ENCODE measurements at regions not wholly inside any gene's neighbourhood (a gene's known extent, or its start where the extent isn't known, plus 50 kb on each side); places are given as distances from the start of the nearest gene placed in this dataset.
"Not testable (repeated sequence)": the region's sequence is repeated elsewhere in the genome, so short reads cannot be mapped to it uniquely, and the experiment has no call there.

- Histone ChIP-seq H3K4me1 (ENCODE audit: control insufficient read depth in 1 of 2, insufficient read depth in 2 of 2, low read length in 2 of 2) (no peaks in the 10 kb centered on the region), H3K27me3 (ENCODE audit: low read depth, low read length) (no peaks in the 10 kb centered on the region), H3K27ac (ENCODE audit: low read length) (no peak overlapping the region), H3K4me3 (ENCODE audit: low read depth in 1 of 2, low read length in 2 of 2) (no peak overlapping the region), H3K9me3 (ENCODE audit: control insufficient read depth in 1 of 2, low read length in 2 of 2) (no peaks in the 10 kb centered on the region), H3K36me3 (ENCODE audit: control insufficient read depth in 1 of 2, insufficient read depth in 2 of 2, low read length in 2 of 2) (no peaks in the 10 kb centered on the region)
Measured at GRCh38 chr20:48528346-48528745, 299.5 kb downstream of the PREX1 start.

- no peaks in the 10 kb centered on the region for H3K9me3 ChIP-seq (ENCODE audit: control insufficient read depth in 1 of 2, low read length in 2 of 2)
- H3K27me3 ChIP-seq (ENCODE audit: low read depth, low read length): no peaks in the 10 kb centered on the region
- H3K27ac ChIP-seq (ENCODE audit: low read length): no peak overlapping the region
- H3K36me3 ChIP-seq (ENCODE audit: control insufficient read depth in 1 of 2, insufficient read depth in 2 of 2, low read length in 2 of 2): no peaks in the 10 kb centered on the region
- no peak overlapping the region for H3K4me3 ChIP-seq (ENCODE audit: low read depth in 1 of 2, low read length in 2 of 2)
- H3K4me1 ChIP-seq (ENCODE audit: control insufficient read depth in 1 of 2, insufficient read depth in 2 of 2, low read length in 2 of 2): no peaks in the 10 kb centered on the region
Measured at GRCh38 chr20:48527771-48528170, 300.0 kb downstream of the PREX1 start.

GRCh38 chr20:48526936-48527335 lies 300.9 kb downstream of the PREX1 start:
- Histone ChIP-seq H3K36me3 (ENCODE audit: control insufficient read depth in 1 of 2, insufficient read depth in 2 of 2, low read length in 2 of 2) (no peaks in the 10 kb centered on the region), H3K4me3 (ENCODE audit: low read depth in 1 of 2, low read length in 2 of 2) (no peak overlapping the region), H3K4me1 (ENCODE audit: control insufficient read depth in 1 of 2, insufficient read depth in 2 of 2, low read length in 2 of 2) (no peaks in the 10 kb centered on the region), H3K27ac (ENCODE audit: low read length) (no peak overlapping the region), H3K27me3 (ENCODE audit: low read depth, low read length) (no peaks in the 10 kb centered on the region), H3K9me3 (ENCODE audit: control insufficient read depth in 1 of 2, low read length in 2 of 2) (no peaks in the 10 kb centered on the region)

GRCh38 chr20:48525400-48525799 lies 302.4 kb downstream of the PREX1 start:
- no peak overlapping the region for H3K4me3 ChIP-seq (ENCODE audit: low read depth in 1 of 2, low read length in 2 of 2)

GRCh38 chr20:48524582-48524981 lies 303.2 kb downstream of the PREX1 start:
- no peaks in the 10 kb centered on the region for H3K4me1 ChIP-seq (ENCODE audit: control insufficient read depth in 1 of 2, insufficient read depth in 2 of 2, low read length in 2 of 2)
- no peaks in the 10 kb centered on the region for H3K9me3 ChIP-seq (ENCODE audit: control insufficient read depth in 1 of 2, low read length in 2 of 2)
- no peak overlapping the region for H3K27ac ChIP-seq (ENCODE audit: low read length)
- no peaks in the 10 kb centered on the region for H3K27me3 ChIP-seq (ENCODE audit: low read depth, low read length)
- no peak overlapping the region for H3K4me3 ChIP-seq (ENCODE audit: low read depth in 1 of 2, low read length in 2 of 2)
- H3K36me3 ChIP-seq (ENCODE audit: control insufficient read depth in 1 of 2, insufficient read depth in 2 of 2, low read length in 2 of 2): no peaks in the 10 kb centered on the region

More at GRCh38 chr20:48525400-48525799, 302.4 kb downstream of the PREX1 start:
- Histone ChIP-seq H3K9me3 (ENCODE audit: control insufficient read depth in 1 of 2, low read length in 2 of 2) (no peaks in the 10 kb centered on the region), H3K36me3 (ENCODE audit: control insufficient read depth in 1 of 2, insufficient read depth in 2 of 2, low read length in 2 of 2) (no peaks in the 10 kb centered on the region), H3K27me3 (ENCODE audit: low read depth, low read length) (no peaks in the 10 kb centered on the region), H3K4me1 (ENCODE audit: control insufficient read depth in 1 of 2, insufficient read depth in 2 of 2, low read length in 2 of 2) (no peaks in the 10 kb centered on the region), H3K27ac (ENCODE audit: low read length) (no peak overlapping the region)

GRCh38 chr20:48523191-48523995 lies 304.4 kb downstream of the PREX1 start:
- H3K4me1 ChIP-seq (ENCODE audit: control insufficient read depth in 1 of 2, insufficient read depth in 2 of 2, low read length in 2 of 2): no peaks in the 10 kb centered on the region
- no peaks in the 10 kb centered on the region for H3K9me3 ChIP-seq (ENCODE audit: control insufficient read depth in 1 of 2, low read length in 2 of 2)
- no peaks in the 10 kb centered on the region for H3K36me3 ChIP-seq (ENCODE audit: control insufficient read depth in 1 of 2, insufficient read depth in 2 of 2, low read length in 2 of 2)
- no peaks in the 10 kb centered on the region for H3K27me3 ChIP-seq (ENCODE audit: low read depth, low read length)
- H3K4me3 ChIP-seq (ENCODE audit: low read depth in 1 of 2, low read length in 2 of 2): no peak overlapping the region
- H3K27ac ChIP-seq (ENCODE audit: low read length): no peak overlapping the region

- Histone ChIP-seq H3K27ac (ENCODE audit: low read length) (no peak overlapping the region), H3K36me3 (ENCODE audit: control insufficient read depth in 1 of 2, insufficient read depth in 2 of 2, low read length in 2 of 2) (no peaks in the 10 kb centered on the region), H3K4me3 (ENCODE audit: low read depth in 1 of 2, low read length in 2 of 2) (no peak overlapping the region), H3K9me3 (ENCODE audit: control insufficient read depth in 1 of 2, low read length in 2 of 2) (no peaks in the 10 kb centered on the region), H3K27me3 (ENCODE audit: low read depth, low read length) (no peaks in the 10 kb centered on the region), H3K4me1 (ENCODE audit: control insufficient read depth in 1 of 2, insufficient read depth in 2 of 2, low read length in 2 of 2) (no peaks in the 10 kb centered on the region)
Measured at GRCh38 chr20:48521121-48521520, 306.7 kb downstream of the PREX1 start.

GRCh38 chr20:48516196-48516595 lies 311.6 kb downstream of the PREX1 start:
- not testable (repeated sequence) for H3K27me3 ChIP-seq (ENCODE audit: low read depth, low read length)

GRCh38 chr20:48514577-48514976 lies 313.2 kb downstream of the PREX1 start:
- not testable (repeated sequence) for H3K9me3 ChIP-seq (ENCODE audit: control insufficient read depth in 1 of 2, low read length in 2 of 2); H3K27ac ChIP-seq (ENCODE audit: low read length); H3K36me3 ChIP-seq (ENCODE audit: control insufficient read depth in 1 of 2, insufficient read depth in 2 of 2, low read length in 2 of 2); H3K27me3 ChIP-seq (ENCODE audit: low read depth, low read length); H3K4me3 ChIP-seq (ENCODE audit: low read depth in 1 of 2, low read length in 2 of 2); H3K4me1 ChIP-seq (ENCODE audit: control insufficient read depth in 1 of 2, insufficient read depth in 2 of 2, low read length in 2 of 2)

More at GRCh38 chr20:48516196-48516595, 311.6 kb downstream of the PREX1 start:
- not testable (repeated sequence) for H3K27ac ChIP-seq (ENCODE audit: low read length); H3K9me3 ChIP-seq (ENCODE audit: control insufficient read depth in 1 of 2, low read length in 2 of 2); H3K4me3 ChIP-seq (ENCODE audit: low read depth in 1 of 2, low read length in 2 of 2); H3K4me1 ChIP-seq (ENCODE audit: control insufficient read depth in 1 of 2, insufficient read depth in 2 of 2, low read length in 2 of 2); H3K36me3 ChIP-seq (ENCODE audit: control insufficient read depth in 1 of 2, insufficient read depth in 2 of 2, low read length in 2 of 2)

GRCh38 chr20:48512539-48512938 lies 315.3 kb downstream of the PREX1 start:
- not testable (repeated sequence) for H3K4me3 ChIP-seq (ENCODE audit: low read depth in 1 of 2, low read length in 2 of 2); H3K4me1 ChIP-seq (ENCODE audit: control insufficient read depth in 1 of 2, insufficient read depth in 2 of 2, low read length in 2 of 2); H3K36me3 ChIP-seq (ENCODE audit: control insufficient read depth in 1 of 2, insufficient read depth in 2 of 2, low read length in 2 of 2); H3K27me3 ChIP-seq (ENCODE audit: low read depth, low read length); H3K9me3 ChIP-seq (ENCODE audit: control insufficient read depth in 1 of 2, low read length in 2 of 2); H3K27ac ChIP-seq (ENCODE audit: low read length)

GRCh38 chr20:48505066-48505465 lies 322.7 kb downstream of the PREX1 start:
- not testable (repeated sequence) for H3K27ac ChIP-seq (ENCODE audit: low read length); H3K27me3 ChIP-seq (ENCODE audit: low read depth, low read length); H3K4me1 ChIP-seq (ENCODE audit: control insufficient read depth in 1 of 2, insufficient read depth in 2 of 2, low read length in 2 of 2); H3K4me3 ChIP-seq (ENCODE audit: low read depth in 1 of 2, low read length in 2 of 2); H3K9me3 ChIP-seq (ENCODE audit: control insufficient read depth in 1 of 2, low read length in 2 of 2); H3K36me3 ChIP-seq (ENCODE audit: control insufficient read depth in 1 of 2, insufficient read depth in 2 of 2, low read length in 2 of 2)

Measured in muscle layer of duodenum (tissue), 2 donors.